Medulla oblongata (tissue), 1 donor: ENCODE measurements at regions not wholly inside any gene's neighbourhood (a gene's known extent, or its start where the extent isn't known, plus 50 kb on each side); places are given as distances from the start of the nearest gene placed in this dataset.

Experiments
- DNase-seq: peaks from one replicate; pipeline ENCODE4 v3.0.0-alpha.2; 2015; ENCODE audit errors: extremely low spot score

GRCh38 chr3:124442463-124442862 lies 287.8 kb upstream of the UMPS start:
- DNase-seq, result no peak

- no peak for DNase-seq
Measured at GRCh38 chr3:124443446-124443845, 286.8 kb upstream of the UMPS start.

- DNase-seq, result no peak
Measured at GRCh38 chr3:124444075-124444474, 286.2 kb upstream of the UMPS start.

DNA sequence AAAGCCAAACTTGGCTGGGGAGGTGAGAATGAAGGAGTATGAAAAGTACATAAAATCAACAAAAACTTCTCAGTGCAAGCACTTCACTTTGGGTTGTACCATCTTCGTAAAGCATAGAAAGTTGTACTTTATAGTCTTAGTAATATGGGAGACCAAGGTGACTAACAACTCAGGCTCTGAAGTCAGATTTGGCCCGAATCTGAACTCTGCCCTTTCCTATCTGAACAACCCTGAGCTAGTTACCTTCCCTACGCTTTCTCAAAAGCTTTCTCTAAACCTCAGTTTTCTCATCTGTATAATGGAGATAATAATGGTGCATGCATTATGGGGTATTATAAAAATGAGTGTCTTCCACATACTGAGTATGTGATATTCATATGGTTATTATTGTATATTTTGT lies 285.4 kb upstream of the UMPS start:
- no peak for DNase-seq

GRCh38 chr3:124447845-124448244 lies 282.4 kb upstream of the UMPS start:
- no peak for DNase-seq

GRCh38 chr3:124448954-124449353 lies 281.3 kb upstream of the UMPS start:
- no peak for DNase-seq

DNA sequence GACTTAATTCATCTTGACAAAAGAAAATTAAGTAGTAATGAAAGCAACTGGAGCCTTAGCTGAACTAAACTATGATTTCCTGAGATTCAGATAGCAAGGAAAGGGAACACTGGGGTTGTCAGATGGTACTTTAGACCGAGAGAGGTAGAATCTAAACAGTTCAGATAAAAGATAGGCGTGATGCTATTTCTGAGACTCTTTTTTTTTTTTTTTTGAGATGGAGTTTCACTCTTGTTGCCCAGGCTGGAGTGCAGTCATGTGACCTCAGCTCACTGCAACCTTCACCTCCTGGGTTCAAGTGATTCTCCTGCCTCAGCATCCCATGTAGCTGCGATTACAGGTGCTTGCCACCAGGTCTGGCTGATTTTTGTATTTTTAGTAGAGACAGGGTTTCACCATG lies 279.9 kb upstream of the UMPS start:
- no peak for DNase-seq

DNA sequence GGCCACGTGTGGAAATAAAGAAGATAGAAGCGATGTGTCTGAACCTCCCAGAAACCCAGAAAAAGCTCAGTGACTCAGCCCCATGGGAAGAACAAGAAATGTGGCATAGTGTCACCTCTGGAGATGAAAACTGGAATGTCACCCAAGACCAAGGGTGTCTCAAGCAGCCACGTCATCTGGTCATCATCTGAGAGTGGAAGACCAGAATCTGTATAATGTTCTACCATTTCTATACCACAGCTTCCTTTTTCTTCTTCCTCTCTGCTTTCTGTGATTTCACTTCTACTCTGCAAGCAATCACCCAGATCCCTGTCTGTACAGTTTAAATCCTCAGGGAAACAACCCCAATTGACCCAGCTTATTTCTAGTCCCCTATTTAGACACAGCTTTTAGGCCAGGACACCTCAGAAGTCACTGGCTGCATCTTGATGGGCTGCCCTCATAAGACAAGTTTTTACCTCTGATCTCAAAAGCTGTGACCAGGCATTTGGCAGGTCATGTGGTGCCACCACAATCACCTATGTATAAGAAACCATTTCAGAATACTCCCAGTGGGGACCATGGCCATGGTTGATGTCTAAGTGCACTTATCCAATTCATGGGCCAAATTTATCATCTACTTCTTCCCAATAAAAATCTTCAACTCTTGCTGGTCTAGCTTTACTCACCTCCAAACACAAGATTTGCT lies 278.5 kb upstream of the UMPS start:
- no peak for DNase-seq

- no peak for DNase-seq
Measured at GRCh38 chr3:124453189-124453588, 277.1 kb upstream of the UMPS start.

- no peak for DNase-seq
Measured at GRCh38 chr3:124455891-124456290, 274.4 kb upstream of the UMPS start.

DNA sequence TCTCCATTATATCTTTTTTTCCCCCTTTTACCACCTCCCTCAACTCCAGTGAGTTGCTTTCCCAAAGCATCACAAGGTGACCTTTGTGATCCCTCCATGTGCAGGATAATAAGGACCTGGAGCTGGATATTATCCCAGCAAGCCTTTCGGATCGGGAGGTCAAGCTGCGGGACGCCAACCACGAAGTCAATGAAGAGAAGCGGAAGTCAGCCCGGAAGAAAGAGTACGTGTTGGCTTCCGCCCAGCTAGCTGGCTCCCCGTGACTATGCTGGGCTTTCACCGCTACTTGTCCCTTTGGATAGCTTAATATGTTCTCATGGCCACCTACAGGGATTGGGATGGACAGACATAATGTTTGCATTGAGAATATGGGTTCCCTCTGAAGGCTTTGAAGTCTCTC lies 273.7 kb upstream of the UMPS start:
- no peak for DNase-seq

DNA sequence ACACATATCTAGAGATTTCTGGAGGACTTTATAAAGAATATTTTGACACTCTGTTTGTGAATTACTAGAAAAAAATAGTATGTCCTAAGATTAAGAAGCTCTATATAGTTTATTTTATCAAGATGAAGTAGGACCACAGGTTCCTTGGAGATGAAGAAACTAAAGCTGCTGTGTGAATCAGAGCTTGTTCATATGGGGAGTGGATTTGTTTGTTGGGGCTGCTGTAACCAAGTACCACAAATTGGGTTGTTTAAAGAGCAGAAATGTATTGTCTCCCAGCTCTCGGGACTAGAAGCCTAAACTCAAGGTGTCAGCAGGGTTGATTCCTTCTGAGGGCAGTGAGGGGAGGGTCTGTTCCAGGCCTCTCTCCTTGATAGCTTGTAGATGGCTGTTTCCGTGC lies 270.6 kb upstream of the UMPS start:
- no peak for DNase-seq

- no peak for DNase-seq
Measured at GRCh38 chr3:124461126-124461525, 269.1 kb upstream of the UMPS start.

GRCh38 chr3:124461838-124462632 lies 268.2 kb upstream of the UMPS start:
- no peak for DNase-seq

DNA sequence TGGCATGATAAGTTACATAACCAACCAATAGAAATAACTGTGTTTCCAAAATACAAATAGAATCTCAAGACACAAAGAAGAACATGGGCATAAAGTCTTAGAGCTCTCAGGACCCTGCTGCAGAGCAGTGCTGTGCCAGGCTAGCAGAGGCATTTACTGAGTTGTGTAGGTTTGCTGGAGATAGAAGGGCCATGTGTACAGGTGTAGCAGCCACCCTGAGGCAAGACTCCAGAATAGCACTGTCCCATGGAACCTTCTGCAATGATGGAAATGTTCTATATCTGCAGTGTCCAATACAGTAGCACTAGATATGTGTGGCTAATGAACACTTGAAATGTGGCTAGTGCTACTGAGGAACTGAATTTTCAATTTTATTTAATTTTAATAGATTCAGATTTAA lies 267.0 kb upstream of the UMPS start:
- DNase-seq, result no peak

DNA sequence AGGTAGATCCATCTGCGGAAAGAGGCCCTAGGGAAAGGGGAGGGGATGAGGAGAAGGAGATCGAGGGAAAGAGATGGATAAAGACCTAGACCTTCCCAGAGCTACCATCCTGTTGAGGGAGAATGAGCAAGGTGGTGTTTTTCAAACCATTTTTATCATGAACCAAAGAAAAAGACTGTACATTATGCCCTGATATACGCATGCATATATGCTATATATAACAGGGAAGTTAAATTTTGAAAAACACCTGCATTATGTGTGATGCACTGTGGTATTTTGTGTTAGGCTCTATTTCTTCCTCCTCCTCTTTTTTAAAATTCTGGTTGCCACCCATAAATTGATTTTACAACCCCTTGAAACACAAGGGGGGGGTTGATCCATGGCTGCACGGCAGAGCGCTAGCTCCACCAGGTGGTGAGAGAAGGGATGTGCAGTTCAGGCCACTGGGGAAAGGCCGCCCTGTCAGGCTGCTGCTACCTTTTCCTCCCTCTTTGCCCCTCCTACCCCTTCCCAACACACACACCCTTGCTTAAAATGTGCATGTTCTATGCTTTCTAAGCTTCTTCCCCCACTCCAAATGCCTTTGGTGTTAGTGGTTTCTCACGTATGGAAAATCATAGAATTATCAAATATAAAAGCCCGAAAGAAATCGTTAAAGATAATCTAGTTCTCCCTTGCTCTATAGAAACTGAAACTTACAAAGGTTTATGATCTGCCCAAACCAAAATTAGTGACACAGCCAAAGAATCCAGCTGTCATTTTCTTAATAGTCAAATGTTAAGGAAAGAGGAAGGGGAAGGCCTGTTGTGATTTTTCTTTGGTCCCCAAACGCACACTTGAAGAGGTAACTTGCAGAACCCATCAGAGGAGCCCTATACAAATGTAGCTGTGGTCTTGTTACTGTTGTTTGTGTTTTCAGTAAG lies 262.0 kb upstream of the UMPS start:
- DNase-seq, result peak; percentile 60

- DNase-seq, result no peak
Measured at GRCh38 chr3:124469555-124469954, 260.7 kb upstream of the UMPS start.

- no peak for DNase-seq
Measured at GRCh38 chr3:124478830-124479229, 251.4 kb upstream of the UMPS start.

- DNase-seq, result no peak
Measured at GRCh38 chr3:124483915-124484470, 246.3 kb upstream of the UMPS start.

DNA sequence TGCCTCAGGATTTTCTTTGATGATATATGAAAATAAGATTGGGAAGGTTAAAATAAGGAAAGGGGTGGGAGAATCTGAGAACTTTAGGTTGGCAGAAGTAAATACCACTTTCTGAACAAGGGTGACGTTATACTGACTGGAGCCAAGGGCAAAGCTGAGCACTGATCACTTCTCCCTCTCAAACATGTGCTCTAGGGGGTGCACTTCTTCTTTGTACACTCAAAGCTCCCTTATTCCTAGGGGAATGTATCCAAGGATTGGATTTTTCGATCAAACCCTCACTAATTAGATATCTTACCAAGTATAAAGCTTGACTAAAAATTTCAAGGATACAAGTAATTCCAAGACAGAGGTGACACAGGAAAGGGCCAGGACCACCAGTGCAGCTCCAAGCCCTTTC lies 243.9 kb upstream of the UMPS start:
- DNase-seq, result peak; percentile 60

- no peak for DNase-seq
Measured at GRCh38 chr3:124489506-124489905, 240.7 kb upstream of the UMPS start.

DNA sequence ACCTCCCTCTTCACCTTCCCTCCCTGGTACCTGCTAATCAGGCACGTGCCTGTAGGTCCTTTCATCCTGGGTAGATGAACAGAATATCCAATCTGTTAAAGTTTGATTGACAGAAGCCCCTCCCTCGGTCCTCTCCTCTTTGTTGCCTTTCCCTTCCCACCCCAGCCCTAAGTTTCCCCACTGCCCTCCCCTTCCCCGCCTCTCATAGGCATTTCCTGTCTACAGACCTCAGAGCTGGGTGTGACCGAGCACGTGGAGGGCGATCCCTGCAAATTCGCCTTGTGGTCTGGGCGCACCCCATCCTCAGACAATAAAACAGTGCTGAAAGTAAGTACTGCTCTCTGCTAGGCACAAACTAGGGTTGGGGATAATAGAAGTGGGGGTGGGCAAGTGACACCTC lies 239.2 kb upstream of the UMPS start:
- DNase-seq, result no peak
